GM21367 (cell line): ENCODE measurements at regions not wholly inside any gene's neighbourhood (a gene's known extent, or its start where the extent isn't known, plus 50 kb on each side); places are given as distances from the start of the nearest gene placed in this dataset.

Experiments
- ATAC-seq: cut with Tn5 transposase; IDR thresholded peaks from one replicate; pipeline ENCODE4 v1.9.1; 2021; ENCODE audit not compliant: unreplicated experiment

DNA sequence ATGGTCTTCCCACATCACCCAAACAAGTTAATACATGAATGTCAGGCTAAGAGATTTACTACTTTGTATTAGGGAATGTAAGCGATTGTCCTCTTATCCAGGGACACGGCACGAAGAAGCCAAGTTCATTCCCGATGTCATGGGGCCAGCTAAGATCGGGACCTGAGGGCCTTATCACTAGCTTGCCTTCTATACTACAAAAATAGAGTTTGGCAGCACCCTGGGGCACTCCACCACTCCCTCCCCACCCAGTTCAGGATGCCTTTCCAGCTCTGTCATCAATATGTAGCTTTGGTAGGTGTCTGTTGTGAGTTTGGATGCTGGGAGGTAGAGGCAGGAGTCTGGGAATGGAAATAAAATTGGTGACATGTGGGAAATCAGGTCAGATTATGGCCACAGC, 197.5 kb downstream of the ATG4C start:
- no peak for ATAC-seq

DNA sequence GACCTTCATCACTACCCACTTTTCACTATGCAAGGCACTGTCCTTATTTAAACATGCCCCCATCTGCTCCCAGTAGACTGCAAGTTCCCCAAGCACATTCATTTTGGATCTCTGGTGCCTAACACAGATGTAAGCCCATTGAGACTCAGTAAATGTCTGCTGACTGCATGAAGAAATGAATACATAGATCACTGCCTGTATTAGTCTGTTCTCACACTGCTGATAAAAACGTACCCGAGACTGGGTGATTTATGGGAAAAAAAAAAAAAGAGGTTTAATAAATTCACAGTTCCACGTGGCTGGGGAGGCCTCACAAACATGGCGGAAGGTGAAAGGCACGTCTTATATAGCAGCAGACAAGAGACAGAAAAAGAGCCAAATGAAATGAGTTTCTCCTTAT, 204.9 kb downstream of the ATG4C start:
- no peak for ATAC-seq

DNA sequence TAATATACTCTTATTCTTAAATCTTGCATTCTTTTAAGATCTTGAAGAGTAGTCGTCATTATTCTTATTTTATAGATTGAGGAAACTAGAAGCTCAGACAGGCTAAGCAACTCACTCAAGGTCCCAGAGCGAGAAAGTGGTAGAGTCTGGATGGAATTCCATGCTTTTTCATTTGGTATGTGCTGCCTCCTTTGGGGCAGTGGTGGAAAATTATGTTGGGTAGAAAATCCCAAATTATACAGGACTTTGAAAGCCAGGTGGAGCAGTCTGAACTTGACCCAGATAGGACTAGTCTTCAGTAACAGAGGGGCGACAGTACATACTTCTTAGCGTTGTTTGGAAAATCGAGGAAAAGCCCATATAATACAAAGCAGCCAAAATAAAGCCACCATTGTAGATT, 205.6 kb downstream of the ATG4C start:
- no peak for ATAC-seq

DNA sequence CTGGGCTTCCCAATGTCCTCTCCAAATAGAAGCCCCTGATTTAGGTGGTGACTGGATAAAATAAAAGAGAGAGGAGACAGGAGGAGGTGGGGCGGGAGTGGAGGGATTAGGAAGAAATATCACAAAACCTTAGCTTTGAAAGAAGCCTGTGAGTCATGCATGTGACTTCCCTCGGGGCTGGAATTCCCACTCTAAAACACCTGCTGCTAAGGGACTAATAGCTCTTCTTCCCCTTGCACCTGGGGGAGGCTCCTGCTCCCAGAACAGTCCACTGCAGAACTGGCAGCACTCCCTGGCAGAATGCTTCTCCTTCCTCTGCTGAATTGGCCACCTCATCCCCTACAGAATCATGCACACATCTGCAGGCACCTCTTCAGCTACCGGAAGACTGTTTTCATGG, 207.2 kb downstream of the ATG4C start:
- ATAC-seq: no peak

DNA sequence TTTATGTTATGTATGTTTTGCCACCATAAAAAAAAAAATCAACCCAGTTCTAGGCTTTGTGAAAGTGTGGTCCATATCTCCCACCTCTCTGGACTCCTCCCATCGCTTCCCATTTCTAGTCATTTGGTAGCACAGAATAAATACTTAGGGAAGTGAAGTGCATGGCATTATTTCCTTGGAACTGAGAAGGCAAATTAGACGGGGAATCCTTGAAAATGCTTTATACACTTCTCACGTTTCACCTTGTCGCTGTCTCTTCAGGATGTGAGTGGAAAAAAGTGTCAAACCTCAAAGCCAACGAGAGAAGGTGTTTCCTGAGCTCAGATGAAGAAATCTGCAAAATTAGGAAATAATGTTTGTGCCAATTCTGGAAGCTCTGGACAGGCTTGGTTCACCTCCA, 209.9 kb downstream of the ATG4C start:
- ATAC-seq: no peak

DNA sequence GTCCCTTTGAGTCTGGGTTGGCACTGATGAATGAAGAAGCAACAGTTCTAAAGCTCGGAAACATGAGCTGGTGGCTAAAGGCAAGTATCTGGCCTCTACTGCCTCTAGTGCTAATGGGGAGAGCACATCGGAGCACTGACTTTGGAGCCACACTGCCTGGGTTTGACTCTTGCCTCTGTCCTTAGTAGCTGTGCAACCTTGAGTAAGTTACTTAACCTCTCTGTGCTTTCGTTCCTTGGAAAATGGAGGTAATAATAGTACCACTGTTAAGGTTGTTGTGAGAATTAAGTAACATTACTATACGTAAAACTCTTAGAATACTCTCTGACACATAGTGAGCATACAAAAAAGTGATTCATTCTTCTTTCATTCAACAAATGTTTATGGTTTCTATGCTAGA, 211.2 kb downstream of the ATG4C start:
- no peak for ATAC-seq

DNA sequence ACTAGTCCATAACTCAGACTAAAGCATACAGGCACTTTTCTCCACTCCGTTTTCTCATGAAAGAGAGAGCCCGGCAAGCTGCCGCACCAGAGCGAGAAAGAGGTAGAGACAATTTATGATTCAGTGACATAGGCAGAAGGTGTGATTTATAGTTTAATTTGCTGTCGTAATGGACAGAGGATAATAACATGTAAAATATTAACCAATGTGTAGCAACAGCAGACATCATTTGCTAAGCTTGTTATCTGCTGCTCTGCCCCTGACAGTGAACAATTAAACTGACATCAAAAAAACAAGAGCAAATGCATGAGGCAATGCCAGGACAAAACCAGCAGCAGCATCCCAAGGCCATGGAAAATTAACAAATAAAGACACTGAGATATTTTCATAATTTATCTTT, 214.0 kb downstream of the ATG4C start:
- no peak for ATAC-seq

DNA sequence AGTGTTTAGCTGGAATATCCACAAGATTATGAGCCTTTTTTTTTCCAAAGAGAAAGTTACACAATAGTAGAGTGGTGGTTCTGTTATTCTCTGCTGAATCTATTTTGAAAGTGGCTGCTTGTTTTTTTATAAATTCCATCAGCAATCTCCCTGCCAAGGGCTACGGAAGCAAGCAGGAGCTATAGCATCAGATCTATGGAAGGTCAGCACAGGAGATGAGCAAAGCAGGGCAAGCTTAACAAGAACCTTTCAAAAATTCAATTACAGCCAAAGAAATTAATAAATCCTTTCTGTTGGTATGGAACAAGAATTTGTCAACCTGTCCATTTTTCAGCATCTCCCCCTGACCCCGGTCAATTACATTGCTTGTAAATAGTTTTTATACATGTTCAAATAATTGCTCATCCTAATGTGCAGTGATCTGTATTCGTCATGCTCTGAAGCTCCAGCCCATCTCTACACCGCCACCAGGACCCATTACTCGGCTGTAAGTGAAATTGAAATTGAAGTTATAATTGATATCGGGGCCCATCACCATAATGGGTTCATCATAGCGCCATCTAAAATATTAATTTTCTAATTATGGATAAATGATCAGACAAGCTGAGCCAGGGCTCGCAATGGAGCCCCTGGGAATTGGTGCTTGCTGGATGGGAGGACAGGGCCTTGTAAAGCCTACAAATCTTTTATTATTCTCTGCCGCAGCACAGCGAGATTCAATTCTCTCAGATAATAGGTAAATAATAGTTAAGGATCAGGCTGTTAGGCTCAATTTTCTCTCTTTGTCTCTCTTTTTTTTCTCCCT, 215.1 kb downstream of the ATG4C start:
- ATAC-seq: no peak

DNA sequence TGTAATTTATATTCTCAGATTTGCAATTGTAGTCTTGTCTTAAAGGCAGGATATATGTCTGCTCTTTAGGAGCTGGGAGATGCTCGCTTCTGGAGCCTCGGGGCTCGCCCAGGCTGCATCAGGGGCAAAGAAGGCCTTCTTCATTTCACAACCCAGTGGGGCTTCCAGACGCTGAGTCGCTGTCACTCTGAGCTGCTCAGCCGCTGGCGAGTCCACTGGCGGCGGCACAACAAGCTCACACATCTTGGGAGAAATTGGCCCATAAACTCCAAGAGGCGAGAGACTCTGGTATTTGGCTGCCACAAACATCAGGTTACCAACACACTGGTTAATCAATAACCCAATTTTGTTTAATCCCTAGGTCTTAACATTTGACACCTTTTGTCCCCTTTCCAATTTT, 216.6 kb downstream of the ATG4C start:
- no peak for ATAC-seq

DNA sequence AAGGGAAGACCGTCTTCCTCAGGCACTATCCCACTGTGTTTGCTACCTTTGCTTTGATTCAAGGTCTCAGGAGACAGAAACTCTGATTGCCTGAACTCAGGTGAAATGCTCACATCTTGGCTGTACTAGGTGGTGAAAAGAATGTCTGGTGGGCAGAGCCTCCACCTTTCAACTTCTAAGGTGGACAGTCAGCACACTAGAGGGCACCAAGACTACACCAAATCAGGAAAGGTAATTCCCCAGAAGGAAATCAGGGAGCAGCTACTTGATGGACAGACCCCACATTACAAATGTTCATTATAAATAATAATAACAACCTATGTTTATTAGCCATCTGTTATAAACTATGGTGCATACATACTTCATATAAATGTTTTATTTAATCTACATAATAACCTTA, 220.9 kb downstream of the ATG4C start:
- no peak for ATAC-seq

DNA sequence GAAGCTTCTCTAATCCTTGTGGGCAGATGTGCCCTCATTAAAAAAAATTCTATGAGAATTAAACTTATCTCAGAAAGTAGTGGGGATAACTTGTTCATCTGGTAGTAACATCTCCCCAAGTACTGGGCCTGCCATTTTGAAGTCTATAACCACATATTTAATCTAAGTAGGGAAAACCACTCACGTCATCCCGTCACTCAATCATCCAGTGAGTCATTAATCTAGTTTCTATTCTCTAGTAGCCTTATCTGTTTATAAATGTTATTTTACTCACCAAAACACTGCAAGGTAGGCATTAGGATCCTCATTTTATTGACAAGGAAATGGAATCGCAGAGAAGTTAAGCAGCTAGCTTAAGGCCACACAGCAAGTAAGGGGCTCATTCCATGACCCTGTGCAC, 221.9 kb downstream of the ATG4C start:
- no peak for ATAC-seq

DNA sequence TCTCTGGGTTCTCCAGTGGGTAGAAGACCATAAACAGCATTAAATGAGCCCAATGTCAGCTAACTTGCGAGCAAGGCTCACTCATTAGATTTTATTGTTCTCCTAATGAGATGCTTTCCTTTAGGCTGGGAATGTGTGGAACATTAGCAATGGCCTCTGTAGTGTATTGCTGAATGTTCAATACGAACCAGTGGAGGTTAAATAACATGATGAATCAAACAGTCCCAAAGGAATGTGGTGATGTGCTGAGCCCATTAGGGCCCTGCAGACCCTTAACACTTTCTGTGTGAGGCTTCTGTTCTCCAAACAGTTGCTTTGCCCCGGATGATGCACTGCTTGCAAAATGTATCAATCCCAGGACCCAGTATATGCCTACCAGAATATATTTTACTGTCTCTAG, 225.5 kb downstream of the ATG4C start:
- ATAC-seq: no peak

DNA sequence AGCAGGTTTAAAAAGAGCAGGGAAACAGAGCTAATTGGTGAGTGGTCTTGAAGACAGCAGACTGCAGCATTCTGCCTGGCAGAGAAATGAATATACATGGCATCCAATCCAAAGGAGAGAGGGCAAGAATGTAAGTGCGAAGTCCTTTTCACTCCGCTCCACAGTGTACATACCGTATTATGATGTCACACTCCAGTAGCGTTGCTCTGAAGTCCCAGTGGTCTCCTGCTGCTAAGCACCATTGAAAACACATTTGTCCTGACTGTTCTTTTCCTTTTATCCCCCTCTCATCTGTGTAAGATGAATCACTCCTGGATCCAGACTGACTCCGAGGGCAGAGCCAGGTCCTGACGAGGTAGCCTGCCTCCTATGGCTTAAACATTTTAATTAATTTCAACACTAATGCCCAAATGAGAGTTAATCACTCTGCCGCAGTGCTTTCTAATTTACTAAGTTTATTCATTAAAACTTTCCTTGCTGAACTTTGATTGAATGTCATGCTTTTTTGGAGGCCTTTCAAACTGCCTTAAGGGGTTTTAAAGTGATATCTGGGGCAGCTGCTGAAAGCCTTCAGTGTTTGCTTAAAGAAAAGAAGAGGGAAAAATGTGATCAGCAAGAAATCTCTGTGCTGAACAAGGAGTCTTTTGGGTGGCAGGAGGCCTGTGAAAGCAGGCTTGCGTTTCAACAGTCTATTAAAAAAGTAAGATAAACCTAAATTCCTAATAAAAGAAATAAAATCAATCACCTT, 227.2 kb downstream of the ATG4C start:
- no peak for ATAC-seq

DNA sequence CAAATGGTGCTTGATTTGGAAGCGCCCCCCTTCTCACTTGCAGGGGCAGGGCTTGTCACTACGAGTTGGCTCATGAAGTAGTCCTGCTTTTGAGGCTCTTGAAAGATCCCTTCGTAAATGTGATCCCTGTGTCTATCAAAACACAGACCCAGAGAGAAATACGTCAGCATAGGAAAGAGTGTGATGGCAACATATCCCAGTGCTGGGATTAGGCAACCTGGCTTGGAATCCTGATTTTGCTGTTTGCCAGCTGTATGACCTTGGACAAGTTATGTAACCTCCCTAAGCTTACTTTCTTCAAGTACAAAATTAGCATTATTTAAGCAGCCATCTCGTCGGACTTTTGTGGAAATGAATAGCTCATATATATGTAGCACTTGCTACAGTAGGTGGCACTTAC, 228.4 kb downstream of the ATG4C start:
- no peak for ATAC-seq

DNA sequence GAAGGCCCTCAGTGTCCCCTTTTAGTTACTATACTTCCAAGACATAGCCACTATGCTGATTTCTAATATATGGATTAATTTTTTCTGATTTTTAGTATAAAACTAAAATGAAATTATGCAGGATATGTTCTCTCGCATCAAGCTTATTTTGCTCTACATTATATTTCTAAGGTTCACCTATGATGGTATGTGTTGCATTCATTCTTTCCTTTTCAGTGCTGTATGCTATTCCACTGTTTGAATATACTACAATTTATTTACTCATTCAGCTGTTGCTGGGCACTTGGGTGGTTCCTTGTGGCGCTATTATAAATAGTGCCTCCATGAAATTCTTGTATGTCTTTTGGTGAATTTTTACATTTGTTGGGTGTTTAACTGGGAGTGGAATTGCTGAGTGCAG, 230.3 kb downstream of the ATG4C start:
- ATAC-seq: no peak

DNA sequence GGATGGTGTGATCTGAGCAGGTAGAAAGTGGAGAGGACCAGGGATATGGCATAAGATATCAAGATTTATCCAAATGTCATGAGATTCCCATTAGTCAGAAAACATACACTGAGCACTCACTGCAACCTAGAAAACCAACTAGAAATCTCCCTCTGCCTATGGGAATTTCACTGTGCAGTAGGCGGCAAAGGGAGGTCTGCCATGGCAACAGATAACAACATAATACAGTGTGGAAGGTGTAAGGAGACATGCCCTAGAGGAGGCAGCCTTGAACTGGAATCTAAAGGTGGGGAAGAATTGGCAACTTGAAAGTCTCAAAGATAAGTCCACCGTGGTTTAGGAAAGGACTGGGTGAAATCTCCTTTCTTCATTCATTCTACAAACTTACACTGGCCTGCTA, 238.4 kb downstream of the ATG4C start:
- ATAC-seq: no peak

DNA sequence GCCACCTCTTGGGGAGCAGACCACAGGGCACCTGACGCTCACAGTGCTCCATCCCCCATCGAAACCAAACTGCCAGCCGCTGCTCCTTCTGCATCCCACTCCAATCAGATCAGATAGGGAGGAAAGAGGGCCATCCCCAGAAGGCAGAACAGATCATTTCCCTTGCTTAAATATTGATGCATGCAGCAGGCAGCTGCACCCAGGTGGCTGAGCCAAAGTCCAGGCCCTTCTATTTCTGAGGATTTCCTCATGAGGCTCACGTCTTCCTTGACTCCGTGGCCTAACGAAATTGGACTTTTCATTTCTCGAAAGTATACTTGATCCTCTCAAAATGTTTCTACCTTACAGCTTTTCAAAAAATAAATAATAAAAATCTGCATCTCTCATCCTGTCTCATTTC, 239.2 kb downstream of the ATG4C start:
- no peak for ATAC-seq

DNA sequence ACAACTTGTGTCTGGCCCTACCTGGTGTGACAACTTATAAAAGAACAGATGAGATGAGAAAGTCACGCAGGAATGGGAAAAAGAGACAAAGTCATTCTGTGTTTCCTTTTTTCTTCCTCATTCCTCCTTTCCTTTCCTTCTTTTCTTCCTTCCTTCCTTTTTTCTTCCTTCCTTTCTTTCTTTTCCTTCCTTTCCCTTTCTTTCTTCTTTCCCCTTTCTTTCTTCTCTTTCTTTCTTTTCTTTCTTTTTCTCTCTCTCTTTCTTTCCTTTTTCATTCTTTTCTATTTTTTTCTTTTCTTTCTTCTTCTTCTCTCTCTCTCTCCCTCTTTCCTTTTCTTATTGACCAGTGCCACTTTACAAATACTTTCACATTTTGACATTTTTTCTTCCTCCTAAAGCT, 239.7 kb downstream of the ATG4C start:
- ATAC-seq: no peak

DNA sequence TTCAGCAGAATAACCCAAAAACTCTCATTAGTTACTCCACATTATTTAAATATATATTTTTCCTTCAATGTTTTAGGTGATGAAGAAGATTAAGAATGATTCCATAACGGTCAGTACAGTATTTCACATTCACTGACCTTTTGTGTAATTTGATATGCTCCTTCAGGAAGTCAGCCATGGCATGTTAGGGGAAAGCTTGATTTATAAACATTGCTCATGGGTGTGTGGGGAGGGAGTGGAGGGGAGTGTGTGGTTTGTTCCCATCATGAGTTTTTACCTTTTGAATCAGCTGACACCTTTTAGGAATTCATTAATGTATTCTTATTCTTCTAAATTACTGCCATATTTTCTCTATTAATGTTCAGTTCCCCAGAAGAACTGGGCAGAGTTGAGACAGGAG, 240.2 kb downstream of the ATG4C start:
- ATAC-seq: no peak

DNA sequence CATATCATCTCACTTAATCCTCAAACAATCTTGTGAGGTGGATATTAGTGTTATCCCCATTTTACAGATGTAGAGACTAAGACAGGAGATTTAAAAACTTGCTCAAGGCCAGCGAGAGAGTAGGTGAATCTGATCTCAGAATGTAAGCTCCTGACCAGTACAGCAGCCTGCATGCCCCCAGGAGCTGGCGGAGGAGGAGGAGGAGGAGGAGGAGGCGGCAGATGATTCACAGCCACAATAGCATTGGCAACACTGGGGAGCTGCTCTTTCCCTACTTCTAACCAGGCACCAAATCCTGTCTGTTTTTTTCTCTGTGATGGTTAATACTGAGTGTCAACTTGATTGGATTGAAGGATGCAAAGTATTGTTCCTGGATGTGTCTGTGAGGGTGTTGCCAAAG, 243.2 kb downstream of the ATG4C start:
- ATAC-seq: no peak

DNA sequence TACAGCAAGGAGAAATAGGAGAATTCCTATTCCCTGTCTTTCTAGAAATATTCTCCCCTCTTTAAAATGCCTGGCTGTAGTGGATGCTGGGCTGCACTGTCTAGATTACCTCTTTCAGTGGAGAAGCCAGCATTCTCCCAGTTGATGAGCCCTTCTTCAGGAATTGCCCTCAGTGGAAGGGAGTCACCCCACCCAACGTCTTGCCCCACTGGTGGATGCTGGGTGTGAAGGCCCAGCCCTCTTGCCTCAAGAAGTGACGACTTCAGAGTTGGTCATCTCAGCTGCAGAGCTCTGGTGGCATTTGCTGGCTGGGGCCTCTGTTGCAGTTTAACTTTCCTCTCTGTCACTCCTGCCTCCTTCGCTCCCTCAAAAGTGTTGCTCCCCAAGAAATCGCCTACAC, 248.2 kb downstream of the ATG4C start:
- ATAC-seq: no peak

DNA sequence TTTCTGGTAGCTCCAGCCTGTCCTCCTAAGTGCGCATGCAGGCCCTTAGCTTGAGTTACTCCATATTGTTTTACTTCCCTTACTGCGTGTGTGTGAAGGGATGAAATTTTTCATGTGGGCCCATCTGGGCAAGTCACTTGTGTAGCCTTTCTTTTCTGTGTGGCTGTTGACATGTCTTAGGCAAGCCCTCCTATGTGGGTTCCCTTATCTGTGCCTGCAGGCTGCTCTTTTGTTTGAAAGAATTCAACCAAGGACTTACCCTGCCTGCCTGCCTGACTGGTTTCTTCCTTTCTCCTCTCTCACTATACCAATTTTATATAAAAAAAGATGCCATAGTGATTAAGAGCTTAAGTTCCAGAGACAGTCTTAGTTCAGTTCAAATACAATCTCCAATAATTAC, 249.3 kb downstream of the ATG4C start:
- ATAC-seq: no peak

DNA sequence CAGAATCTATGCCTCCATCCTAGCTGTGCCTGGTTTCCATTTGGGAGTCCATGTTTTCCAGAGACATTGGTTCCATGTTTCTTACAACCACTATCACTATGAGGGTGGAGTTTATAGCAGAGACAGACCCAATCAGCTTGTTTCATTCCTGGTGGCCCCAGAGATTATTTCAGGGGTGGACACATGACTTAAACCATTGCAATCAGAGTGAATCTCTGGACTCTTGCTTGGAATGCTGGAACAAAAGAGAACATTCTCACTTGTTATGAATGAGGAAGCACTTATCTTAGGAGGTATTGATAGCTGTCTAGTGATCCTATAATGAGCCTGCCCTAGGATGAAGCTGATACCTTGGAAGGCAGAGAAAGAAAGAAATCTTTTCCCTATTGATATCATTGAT, 250.3 kb downstream of the ATG4C start:
- ATAC-seq: no peak
